ENCODE measurements at regions not wholly inside any gene's neighbourhood (a gene's known extent, or its start where the extent isn't known, plus 50 kb on each side); places are given as distances from the start of the nearest gene placed in this dataset.

DNA sequence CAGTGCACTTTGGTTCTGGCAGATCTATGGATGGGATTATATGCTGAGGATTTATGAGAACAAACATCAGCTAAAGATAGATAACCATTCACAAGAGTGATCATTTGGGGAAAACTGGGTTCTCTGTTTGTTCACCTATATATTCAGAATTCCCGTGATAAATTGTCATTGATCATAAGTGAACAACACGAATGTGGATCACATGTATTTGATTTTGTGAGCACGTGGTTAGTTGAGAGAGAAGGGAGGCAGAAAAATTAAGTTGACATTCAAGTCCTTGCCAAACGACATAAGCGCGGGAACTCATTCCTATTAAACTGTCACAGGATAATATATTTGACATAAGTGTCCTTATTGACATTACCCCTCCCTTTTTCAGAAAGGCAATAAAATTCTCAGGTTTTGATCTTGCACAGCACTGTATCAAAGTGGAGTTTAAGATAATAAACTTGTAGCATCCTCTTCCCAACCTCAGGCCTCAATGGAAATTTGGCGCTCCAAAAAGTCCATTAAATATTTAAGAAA, 64.9 kb upstream of the MYO3A start:
- TF ChIP-seq, protein P1, sequence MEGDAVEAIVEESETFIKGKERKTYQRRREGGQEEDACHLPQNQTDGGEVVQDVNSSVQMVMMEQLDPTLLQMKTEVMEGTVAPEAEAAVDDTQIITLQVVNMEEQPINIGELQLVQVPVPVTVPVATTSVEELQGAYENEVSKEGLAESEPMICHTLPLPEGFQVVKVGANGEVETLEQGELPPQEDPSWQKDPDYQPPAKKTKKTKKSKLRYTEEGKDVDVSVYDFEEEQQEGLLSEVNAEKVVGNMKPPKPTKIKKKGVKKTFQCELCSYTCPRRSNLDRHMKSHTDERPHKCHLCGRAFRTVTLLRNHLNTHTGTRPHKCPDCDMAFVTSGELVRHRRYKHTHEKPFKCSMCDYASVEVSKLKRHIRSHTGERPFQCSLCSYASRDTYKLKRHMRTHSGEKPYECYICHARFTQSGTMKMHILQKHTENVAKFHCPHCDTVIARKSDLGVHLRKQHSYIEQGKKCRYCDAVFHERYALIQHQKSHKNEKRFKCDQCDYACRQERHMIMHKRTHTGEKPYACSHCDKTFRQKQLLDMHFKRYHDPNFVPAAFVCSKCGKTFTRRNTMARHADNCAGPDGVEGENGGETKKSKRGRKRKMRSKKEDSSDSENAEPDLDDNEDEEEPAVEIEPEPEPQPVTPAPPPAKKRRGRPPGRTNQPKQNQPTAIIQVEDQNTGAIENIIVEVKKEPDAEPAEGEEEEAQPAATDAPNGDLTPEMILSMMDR (IDR thresholded peaks at IDR 0.05): no peak
- no peak for TF ChIP-seq POLR2A (IDR thresholded peaks at IDR 0.05)
